ENCODE measurements at regions not wholly inside any gene's neighbourhood (a gene's known extent, or its start where the extent isn't known, plus 50 kb on each side); places are given as distances from the start of the nearest gene placed in this dataset.

DNA sequence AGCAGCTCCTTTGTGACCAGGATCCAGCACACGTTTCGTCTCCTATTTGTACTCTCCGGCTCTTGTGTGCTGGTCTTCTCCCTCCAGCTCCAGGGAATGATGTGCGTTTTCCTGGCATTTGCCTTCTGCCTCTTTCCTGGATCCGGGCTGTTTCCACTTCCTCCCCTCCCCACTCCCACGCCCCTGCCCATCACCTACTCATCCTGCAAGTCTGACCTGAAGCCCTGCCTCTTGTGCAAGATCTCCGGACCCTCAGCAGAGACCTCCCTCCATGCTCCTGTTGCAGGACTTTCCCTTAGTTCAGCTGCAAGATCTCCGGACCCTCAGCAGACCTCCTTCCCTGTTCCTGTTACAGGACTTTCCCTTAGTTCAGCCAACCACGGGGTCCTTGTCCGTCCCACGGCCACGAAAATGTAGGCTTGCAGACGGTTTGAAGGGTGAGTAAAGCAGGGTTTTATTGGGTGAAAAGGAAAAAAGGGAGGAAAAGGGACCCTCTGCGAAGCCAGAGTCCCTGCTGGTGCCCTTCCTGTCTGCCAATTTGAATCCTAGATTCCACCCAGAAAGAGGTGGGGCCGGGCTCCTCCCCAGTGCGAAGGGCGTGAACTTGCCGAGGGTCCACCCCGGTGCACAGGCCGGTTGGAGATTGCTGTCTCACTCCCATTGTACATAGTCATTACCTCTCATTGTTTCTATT is 74.4 kb upstream of the IRF2 start:
- H3K36me3 ChIP-seq (ENCODE audit: control insufficient read depth in 2 of 2, insufficient read depth in 1 of 2, low read length in 2 of 2), result no peaks in the 10 kb centered on the region
- H3K4me3 ChIP-seq (ENCODE audit: low read depth, low read length), result no peak overlapping the region
- no peak overlapping the region for H3K27ac ChIP-seq (ENCODE audit: extremely low read depth, low read depth, low read length)
- H3K9me3 ChIP-seq (ENCODE audit: control insufficient read depth, insufficient read depth, low read depth, low read length), result no peaks in the 10 kb centered on the region
- TF ChIP-seq ZNF837 (tag by site-specific recombination; IDR thresholded peaks at IDR 0.05), result no peak
- TF ChIP-seq, protein P1, sequence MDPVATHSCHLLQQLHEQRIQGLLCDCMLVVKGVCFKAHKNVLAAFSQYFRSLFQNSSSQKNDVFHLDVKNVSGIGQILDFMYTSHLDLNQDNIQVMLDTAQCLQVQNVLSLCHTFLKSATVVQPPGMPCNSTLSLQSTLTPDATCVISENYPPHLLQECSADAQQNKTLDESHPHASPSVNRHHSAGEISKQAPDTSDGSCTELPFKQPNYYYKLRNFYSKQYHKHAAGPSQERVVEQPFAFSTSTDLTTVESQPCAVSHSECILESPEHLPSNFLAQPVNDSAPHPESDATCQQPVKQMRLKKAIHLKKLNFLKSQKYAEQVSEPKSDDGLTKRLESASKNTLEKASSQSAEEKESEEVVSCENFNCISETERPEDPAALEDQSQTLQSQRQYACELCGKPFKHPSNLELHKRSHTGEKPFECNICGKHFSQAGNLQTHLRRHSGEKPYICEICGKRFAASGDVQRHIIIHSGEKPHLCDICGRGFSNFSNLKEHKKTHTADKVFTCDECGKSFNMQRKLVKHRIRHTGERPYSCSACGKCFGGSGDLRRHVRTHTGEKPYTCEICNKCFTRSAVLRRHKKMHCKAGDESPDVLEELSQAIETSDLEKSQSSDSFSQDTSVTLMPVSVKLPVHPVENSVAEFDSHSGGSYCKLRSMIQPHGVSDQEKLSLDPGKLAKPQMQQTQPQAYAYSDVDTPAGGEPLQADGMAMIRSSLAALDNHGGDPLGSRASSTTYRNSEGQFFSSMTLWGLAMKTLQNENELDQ (tag by site-specific recombination; IDR thresholded peaks at IDR 0.05; ENCODE audit: low read depth), result no peak
- no peak for TF ChIP-seq ZSCAN16 (tag by site-specific recombination; IDR thresholded peaks at IDR 0.05)
- TF ChIP-seq, protein P2, sequence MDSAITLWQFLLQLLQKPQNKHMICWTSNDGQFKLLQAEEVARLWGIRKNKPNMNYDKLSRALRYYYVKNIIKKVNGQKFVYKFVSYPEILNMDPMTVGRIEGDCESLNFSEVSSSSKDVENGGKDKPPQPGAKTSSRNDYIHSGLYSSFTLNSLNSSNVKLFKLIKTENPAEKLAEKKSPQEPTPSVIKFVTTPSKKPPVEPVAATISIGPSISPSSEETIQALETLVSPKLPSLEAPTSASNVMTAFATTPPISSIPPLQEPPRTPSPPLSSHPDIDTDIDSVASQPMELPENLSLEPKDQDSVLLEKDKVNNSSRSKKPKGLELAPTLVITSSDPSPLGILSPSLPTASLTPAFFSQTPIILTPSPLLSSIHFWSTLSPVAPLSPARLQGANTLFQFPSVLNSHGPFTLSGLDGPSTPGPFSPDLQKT (IDR thresholded peaks at IDR 0.05; ENCODE audit: borderline replicate concordance, low read depth, low read length), result no peak
- no peak for TF ChIP-seq ZNF677 (tag by site-specific recombination; IDR thresholded peaks at IDR 0.05)
- TF ChIP-seq, protein P3, sequence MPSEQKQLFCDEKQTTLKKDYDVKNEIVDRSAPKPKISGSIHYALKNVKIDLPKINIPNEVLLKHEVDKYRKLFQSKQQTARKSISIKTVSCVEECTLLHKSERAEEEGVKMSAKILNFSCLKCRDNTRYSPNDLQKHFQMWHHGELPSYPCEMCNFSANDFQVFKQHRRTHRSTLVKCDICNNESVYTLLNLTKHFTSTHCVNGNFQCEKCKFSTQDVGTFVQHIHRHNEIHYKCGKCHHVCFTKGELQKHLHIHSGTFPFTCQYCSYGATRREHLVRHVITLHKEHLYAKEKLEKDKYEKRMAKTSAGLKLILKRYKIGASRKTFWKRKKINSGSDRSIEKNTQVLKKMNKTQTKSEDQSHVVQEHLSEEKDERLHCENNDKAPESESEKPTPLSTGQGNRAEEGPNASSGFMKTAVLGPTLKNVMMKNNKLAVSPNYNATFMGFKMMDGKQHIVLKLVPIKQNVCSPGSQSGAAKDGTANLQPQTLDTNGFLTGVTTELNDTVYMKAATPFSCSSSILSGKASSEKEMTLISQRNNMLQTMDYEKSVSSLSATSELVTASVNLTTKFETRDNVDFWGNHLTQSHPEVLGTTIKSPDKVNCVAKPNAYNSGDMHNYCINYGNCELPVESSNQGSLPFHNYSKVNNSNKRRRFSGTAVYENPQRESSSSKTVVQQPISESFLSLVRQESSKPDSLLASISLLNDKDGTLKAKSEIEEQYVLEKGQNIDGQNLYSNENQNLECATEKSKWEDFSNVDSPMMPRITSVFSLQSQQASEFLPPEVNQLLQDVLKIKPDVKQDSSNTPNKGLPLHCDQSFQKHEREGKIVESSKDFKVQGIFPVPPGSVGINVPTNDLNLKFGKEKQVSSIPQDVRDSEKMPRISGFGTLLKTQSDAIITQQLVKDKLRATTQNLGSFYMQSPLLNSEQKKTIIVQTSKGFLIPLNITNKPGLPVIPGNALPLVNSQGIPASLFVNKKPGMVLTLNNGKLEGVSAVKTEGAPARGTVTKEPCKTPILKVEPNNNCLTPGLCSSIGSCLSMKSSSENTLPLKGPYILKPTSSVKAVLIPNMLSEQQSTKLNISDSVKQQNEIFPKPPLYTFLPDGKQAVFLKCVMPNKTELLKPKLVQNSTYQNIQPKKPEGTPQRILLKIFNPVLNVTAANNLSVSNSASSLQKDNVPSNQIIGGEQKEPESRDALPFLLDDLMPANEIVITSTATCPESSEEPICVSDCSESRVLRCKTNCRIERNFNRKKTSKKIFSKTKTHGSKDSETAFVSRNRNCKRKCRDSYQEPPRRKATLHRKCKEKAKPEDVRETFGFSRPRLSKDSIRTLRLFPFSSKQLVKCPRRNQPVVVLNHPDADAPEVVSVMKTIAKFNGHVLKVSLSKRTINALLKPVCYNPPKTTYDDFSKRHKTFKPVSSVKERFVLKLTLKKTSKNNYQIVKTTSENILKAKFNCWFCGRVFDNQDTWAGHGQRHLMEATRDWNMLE (tag by site-specific recombination; conservative IDR thresholded peaks at IDR 0.05; ENCODE audit: low read depth), result no peak
- TF ChIP-seq, protein P4, sequence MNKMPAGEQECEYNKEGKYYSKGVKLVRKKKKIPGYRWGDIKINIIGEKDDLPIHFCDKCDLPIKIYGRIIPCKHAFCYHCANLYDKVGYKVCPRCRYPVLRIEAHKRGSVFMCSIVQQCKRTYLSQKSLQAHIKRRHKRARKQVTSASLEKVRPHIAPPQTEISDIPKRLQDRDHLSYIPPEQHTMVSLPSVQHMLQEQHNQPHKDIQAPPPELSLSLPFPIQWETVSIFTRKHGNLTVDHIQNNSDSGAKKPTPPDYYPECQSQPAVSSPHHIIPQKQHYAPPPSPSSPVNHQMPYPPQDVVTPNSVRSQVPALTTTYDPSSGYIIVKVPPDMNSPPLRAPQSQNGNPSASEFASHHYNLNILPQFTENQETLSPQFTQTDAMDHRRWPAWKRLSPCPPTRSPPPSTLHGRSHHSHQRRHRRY (tag by site-specific recombination; IDR thresholded peaks at IDR 0.05), result no peak
- TF ChIP-seq ZNF223 (tag by site-specific recombination; IDR thresholded peaks at IDR 0.05), result no peak
- TF ChIP-seq SP2 (tag by site-specific recombination; IDR thresholded peaks at IDR 0.05), result no peak
- no peak for TF ChIP-seq ZNF112 (tag by site-specific recombination; IDR thresholded peaks at IDR 0.05)
- ChIA-PET POLR2A (no interaction called here), CTCF (no interaction called here)
- no peaks in the 10 kb centered on the region for H3K4me1 ChIP-seq (ENCODE audit: control insufficient read depth, insufficient read depth, low read length)

DNA sequence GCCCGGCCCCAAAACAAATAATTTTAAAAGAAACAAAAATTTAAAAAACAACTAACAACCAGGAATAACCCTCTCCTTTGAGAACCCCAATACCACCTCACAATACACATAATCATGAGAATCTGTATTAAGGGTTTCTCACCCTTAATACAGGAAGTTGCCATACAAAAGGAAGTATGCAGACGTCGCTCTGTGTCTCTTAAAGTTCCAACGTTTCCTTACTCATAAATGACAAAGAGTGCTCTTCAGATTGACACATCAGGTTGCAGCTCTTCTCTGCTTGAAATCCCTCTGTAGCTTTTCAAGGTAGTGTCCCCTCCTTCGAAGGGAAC is 73.9 kb upstream of the IRF2 start:
- no peaks in the 10 kb centered on the region for H3K9me3 ChIP-seq (ENCODE audit: control insufficient read depth, insufficient read depth, low read depth, low read length)
- ChIA-PET POLR2A (no interaction called here), CTCF (interaction anchor here (0.6 kb wide), 1 partner anchor 410 kb away, joined by 3 read pairs; no protein-coding TSS in a partner anchor)
- no peaks in the 10 kb centered on the region for H3K4me1 ChIP-seq (ENCODE audit: control insufficient read depth, insufficient read depth, low read length)
- no peak overlapping the region for H3K27ac ChIP-seq (ENCODE audit: extremely low read depth, low read depth, low read length)
- H3K4me3 ChIP-seq (ENCODE audit: low read depth, low read length), result no peak overlapping the region
- H3K36me3 ChIP-seq (ENCODE audit: control insufficient read depth in 2 of 2, insufficient read depth in 1 of 2, low read length in 2 of 2), result no peaks in the 10 kb centered on the region
- TF ChIP-seq ZNF132 (tag by site-specific recombination; IDR thresholded peaks at IDR 0.05; ENCODE audit: borderline replicate concordance), result no peak
- TF ChIP-seq, protein P5, sequence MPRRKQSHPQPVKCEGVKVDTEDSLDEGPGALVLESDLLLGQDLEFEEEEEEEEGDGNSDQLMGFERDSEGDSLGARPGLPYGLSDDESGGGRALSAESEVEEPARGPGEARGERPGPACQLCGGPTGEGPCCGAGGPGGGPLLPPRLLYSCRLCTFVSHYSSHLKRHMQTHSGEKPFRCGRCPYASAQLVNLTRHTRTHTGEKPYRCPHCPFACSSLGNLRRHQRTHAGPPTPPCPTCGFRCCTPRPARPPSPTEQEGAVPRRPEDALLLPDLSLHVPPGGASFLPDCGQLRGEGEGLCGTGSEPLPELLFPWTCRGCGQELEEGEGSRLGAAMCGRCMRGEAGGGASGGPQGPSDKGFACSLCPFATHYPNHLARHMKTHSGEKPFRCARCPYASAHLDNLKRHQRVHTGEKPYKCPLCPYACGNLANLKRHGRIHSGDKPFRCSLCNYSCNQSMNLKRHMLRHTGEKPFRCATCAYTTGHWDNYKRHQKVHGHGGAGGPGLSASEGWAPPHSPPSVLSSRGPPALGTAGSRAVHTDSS (tag by site-specific recombination; IDR thresholded peaks at IDR 0.05), result no peak
- TF ChIP-seq, protein P6, sequence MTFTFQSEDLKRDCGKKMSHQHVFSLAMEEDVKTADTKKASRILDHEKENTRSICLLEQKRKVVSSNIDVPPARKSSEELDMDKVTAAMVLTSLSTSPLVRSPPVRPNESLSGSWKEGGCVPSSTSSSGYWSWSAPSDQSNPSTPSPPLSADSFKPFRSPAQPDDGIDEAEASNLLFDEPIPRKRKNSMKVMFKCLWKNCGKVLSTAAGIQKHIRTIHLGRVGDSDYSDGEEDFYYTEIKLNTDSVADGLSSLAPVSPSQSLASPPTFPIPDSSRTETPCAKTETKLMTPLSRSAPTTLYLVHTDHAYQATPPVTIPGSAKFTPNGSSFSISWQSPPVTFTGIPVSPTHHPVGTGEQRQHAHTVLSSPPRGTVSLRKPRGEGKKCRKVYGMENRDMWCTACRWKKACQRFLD (tag by site-specific recombination; IDR thresholded peaks at IDR 0.05), result no peak
- TF ChIP-seq ZNF155 (tag by site-specific recombination; IDR thresholded peaks at IDR 0.05), result no peak
- no peak for TF ChIP-seq SCRT2 (tag by site-specific recombination; IDR thresholded peaks at IDR 0.05)
- TF ChIP-seq, protein P7, sequence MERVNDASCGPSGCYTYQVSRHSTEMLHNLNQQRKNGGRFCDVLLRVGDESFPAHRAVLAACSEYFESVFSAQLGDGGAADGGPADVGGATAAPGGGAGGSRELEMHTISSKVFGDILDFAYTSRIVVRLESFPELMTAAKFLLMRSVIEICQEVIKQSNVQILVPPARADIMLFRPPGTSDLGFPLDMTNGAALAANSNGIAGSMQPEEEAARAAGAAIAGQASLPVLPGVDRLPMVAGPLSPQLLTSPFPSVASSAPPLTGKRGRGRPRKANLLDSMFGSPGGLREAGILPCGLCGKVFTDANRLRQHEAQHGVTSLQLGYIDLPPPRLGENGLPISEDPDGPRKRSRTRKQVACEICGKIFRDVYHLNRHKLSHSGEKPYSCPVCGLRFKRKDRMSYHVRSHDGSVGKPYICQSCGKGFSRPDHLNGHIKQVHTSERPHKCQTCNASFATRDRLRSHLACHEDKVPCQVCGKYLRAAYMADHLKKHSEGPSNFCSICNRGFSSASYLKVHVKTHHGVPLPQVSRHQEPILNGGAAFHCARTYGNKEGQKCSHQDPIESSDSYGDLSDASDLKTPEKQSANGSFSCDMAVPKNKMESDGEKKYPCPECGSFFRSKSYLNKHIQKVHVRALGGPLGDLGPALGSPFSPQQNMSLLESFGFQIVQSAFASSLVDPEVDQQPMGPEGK (tag by site-specific recombination; IDR thresholded peaks at IDR 0.05), result no peak
- TF ChIP-seq, protein P8, sequence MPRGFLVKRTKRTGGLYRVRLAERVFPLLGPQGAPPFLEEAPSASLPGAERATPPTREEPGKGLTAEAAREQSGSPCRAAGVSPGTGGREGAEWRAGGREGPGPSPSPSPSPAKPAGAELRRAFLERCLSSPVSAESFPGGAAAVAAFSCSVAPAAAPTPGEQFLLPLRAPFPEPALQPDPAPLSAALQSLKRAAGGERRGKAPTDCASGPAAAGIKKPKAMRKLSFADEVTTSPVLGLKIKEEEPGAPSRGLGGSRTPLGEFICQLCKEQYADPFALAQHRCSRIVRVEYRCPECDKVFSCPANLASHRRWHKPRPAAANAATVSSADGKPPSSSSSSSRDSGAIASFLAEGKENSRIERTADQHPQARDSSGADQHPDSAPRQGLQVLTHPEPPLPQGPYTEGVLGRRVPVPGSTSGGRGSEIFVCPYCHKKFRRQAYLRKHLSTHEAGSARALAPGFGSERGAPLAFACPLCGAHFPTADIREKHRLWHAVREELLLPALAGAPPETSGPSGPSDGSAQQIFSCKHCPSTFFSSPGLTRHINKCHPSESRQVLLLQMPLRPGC (tag by site-specific recombination; IDR thresholded peaks at IDR 0.05), result no peak

All from HEK293 (cell line).